ENCODE measurements at regions not wholly inside any gene's neighbourhood (a gene's known extent, or its start where the extent isn't known, plus 50 kb on each side); places are given as distances from the start of the nearest gene placed in this dataset.

- CTCF ChIA-PET: no interaction called here
- ATAC-seq (no peak), DNase-seq (ENCODE audit: low read depth, low spot score) (no peak), FAIRE-seq (no peak)
- no peaks in the 10 kb centered on the region for H3K36me3 ChIP-seq (ENCODE audit: control insufficient read depth in 2 of 2, insufficient read depth in 2 of 2, low read length in 1 of 2)
- no peak overlapping the region for H3K9ac ChIP-seq (ENCODE audit: control insufficient read depth, insufficient read depth, low read length)
- no peaks in the 10 kb centered on the region for H3K9me3 ChIP-seq (replicated peaks; ENCODE audit: control insufficient read depth, insufficient read depth, low read length)
- no peaks in the 10 kb centered on the region for H3K4me1 ChIP-seq (ENCODE audit: control insufficient read depth, insufficient read depth, low read length)
- no peak overlapping the region for H3K27ac ChIP-seq (ENCODE audit: control insufficient read depth, insufficient read depth)
- no peaks in the 10 kb centered on the region for H3K79me2 ChIP-seq (ENCODE audit: control insufficient read depth, insufficient read depth, low read length)
- no peak overlapping the region for H3K4me2 ChIP-seq (ENCODE audit: control insufficient read depth, insufficient read depth)
- intact Hi-C loops (cut with micrococcal nuclease; ENCODE audit: unreplicated experiment): no loop called here
- in situ Hi-C loops (cut with MboI): no loop called here
- H3K27me3 ChIP-seq (replicated peaks in 1 of 2; ENCODE audit: control insufficient read depth in 2 of 2, insufficient read depth in 2 of 2, low read length in 1 of 2): no peaks in the 10 kb centered on the region
- no peak for TF ChIP-seq ZZZ3 (IDR thresholded peaks at IDR 0.05; ENCODE audit: control insufficient read depth, insufficient read length, low read depth)
- no peak for TF ChIP-seq HSF1 (IDR thresholded peaks at IDR 0.05; ENCODE audit: low read depth, low read length)
- no peak for TF ChIP-seq FOXK2 (IDR thresholded peaks at IDR 0.05)
- no peak for TF ChIP-seq SP1 (IDR thresholded peaks at IDR 0.05; ENCODE audit: low read depth, low read length)
- no peak for TF ChIP-seq E2F4 (IDR thresholded peaks at IDR 0.05; ENCODE audit: low read depth, low read length)
- no peak for TF ChIP-seq EZH2 (IDR thresholded peaks at IDR 0.05; ENCODE audit: borderline replicate concordance, control insufficient read depth, low read depth, low read length)
- no peak for TF ChIP-seq PAX5 (IDR thresholded peaks at IDR 0.05; ENCODE audit: borderline replicate concordance, low read depth, low read length)
- H4K20me1 ChIP-seq (ENCODE audit: control insufficient read depth, insufficient read depth): no peaks in the 10 kb centered on the region
- RAD21 ChIA-PET (ENCODE audit: unreplicated experiment): no interaction called here
- no TSS peak for BruUV-seq (replicated peaks)
- POLR2A ChIA-PET: no interaction called here
- SMC1A ChIA-PET (ENCODE audit: uncharacterized antibody, unreplicated experiment): no interaction called here
- H3K4me3 ChIP-seq: no peak overlapping the region
- no peak overlapping the region for H2AFZ ChIP-seq (ENCODE audit: control insufficient read depth, low read depth, low read length)
These were observed 333.9 kb upstream of the CCDC196 start for GRCh38 chr14:66152302-66152701.

All from GM12878 (cell line).